ENCODE measurements at regions not wholly inside any gene's neighbourhood (a gene's known extent, or its start where the extent isn't known, plus 50 kb on each side); places are given as distances from the start of the nearest gene placed in this dataset.

DNA sequence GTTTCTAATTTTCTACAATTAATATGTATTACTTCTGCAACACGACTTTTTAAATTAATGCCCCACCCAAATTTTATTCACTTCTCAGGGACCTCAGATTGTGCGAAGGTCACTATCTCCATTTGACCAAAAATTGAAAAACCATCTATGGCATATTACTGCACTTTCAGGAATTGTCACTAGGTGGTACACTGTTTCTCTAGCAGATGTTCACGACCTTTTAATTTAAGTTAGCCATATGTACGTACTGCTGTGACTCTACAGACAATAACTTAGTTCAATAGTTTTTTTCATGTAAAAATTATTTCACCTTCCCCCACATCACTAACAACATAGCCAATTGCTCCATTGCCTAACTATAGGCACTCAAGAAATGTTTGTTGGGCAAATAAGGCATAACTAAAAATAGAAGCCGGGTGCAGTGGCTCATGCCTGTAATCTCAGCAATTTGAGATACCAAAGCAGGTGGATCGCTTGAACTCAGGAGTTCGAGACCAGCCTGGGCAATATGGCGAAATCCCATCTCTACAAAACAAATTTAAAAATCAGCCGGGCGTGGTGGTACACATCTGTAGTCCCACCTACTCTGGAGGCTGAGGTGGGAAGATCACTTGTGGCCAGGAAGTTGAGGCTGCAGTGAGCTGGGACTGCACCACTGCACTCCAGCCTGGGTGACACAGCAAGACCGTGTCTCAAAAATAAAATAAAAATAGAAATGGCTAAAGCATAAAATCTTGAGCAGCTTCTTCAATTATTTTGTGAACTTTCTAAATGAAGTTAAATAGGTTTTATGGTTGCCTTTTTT lies 75.7 kb upstream of the PKN2 start:
- WGBS = 56% methylated on average over 11 of the region's 11 CpGs
- H3K9ac ChIP-seq (ENCODE audit: low read depth in 1 of 2, low read length in 2 of 2) = no peak overlapping the region
- H3K9me3 ChIP-seq (ENCODE audit: control insufficient read depth in 4 of 4, low read length in 3 of 4) = no peaks in the 10 kb centered on the region
- peak; percentile 66 to 77 for TF ChIP-seq RAD21 (IDR thresholded peaks at IDR 0.05)
- TF ChIP-seq, protein P1, sequence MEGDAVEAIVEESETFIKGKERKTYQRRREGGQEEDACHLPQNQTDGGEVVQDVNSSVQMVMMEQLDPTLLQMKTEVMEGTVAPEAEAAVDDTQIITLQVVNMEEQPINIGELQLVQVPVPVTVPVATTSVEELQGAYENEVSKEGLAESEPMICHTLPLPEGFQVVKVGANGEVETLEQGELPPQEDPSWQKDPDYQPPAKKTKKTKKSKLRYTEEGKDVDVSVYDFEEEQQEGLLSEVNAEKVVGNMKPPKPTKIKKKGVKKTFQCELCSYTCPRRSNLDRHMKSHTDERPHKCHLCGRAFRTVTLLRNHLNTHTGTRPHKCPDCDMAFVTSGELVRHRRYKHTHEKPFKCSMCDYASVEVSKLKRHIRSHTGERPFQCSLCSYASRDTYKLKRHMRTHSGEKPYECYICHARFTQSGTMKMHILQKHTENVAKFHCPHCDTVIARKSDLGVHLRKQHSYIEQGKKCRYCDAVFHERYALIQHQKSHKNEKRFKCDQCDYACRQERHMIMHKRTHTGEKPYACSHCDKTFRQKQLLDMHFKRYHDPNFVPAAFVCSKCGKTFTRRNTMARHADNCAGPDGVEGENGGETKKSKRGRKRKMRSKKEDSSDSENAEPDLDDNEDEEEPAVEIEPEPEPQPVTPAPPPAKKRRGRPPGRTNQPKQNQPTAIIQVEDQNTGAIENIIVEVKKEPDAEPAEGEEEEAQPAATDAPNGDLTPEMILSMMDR (IDR thresholded peaks at IDR 0.05; ENCODE audit: low read depth, low read length, missing input control) = peak; percentile 44
- TF ChIP-seq YY1 (IDR thresholded peaks at IDR 0.05) = no peak
- TF ChIP-seq, protein P2, sequence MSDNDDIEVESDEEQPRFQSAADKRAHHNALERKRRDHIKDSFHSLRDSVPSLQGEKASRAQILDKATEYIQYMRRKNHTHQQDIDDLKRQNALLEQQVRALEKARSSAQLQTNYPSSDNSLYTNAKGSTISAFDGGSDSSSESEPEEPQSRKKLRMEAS (IDR thresholded peaks at IDR 0.05) = no peak
- no peak for TF ChIP-seq HNF4G (IDR thresholded peaks at IDR 0.05)
- no peaks in the 10 kb centered on the region for H3K36me3 ChIP-seq (ENCODE audit: control insufficient read depth in 4 of 4, insufficient read depth in 3 of 4, low read depth in 1 of 4, low read length in 3 of 4)
- no peak for DNase-seq (ENCODE audit: low spot score)
- H3K27me3 ChIP-seq (ENCODE audit: control insufficient read depth in 4 of 4, insufficient read depth in 4 of 4, low read length in 3 of 4) = no peaks in the 10 kb centered on the region
- H3K4me1 ChIP-seq (ENCODE audit: control insufficient read depth in 4 of 4, insufficient read depth in 4 of 4, low read length in 3 of 4) = peaks cover 0 to 3% (median 1%) of the 10 kb centered on the region in 4 donors
- H3K4me3 ChIP-seq (ENCODE audit: low read depth in 1 of 3, low read length in 3 of 3) = no peak overlapping the region
- H3K27ac ChIP-seq (ENCODE audit: low read depth in 1 of 2, low read length in 2 of 2) = no peak overlapping the region

DNA sequence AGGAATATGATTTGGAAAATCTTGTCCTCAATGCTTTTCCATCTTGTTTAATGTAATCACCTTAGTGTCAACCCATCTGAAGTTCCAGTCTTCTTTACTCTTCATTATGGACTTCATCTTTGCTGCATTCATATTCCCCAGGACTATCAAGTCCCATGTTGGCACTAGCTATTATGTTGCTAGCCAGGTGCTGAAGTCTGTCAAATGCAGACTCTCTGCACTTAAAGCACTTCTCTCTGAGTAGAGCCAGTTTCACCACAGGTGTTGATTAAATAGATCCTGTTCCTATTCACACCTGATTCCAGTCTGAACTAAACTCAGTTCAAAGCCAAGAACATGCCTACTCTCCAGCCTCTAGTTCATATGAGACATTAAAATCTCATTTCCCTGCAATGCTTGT lies 75.0 kb upstream of the PKN2 start:
- Histone ChIP-seq H3K27me3 (ENCODE audit: control insufficient read depth in 4 of 4, insufficient read depth in 4 of 4, low read length in 3 of 4) (no peaks in the 10 kb centered on the region), H3K36me3 (ENCODE audit: control insufficient read depth in 4 of 4, insufficient read depth in 3 of 4, low read depth in 1 of 4, low read length in 3 of 4) (no peaks in the 10 kb centered on the region), H3K9me3 (ENCODE audit: control insufficient read depth in 4 of 4, low read length in 3 of 4) (no peaks in the 10 kb centered on the region), H3K9ac (ENCODE audit: low read depth in 1 of 2, low read length in 2 of 2) (no peak overlapping the region), H3K4me3 (ENCODE audit: low read depth in 1 of 3, low read length in 3 of 3) (no peak overlapping the region), H3K4me1 (ENCODE audit: control insufficient read depth in 4 of 4, insufficient read depth in 4 of 4, low read length in 3 of 4) (peaks cover 0 to 3% (median 1%) of the 10 kb centered on the region in 4 donors), H3K27ac (ENCODE audit: low read depth in 1 of 2, low read length in 2 of 2) (no peak overlapping the region)
- TF ChIP-seq, protein P1 (IDR thresholded peaks at IDR 0.05; ENCODE audit: low read depth, low read length, missing input control) = no peak
- TF ChIP-seq RAD21 (IDR thresholded peaks at IDR 0.05) = no peak
- DNase-seq (ENCODE audit: low spot score) = no peak

DNA sequence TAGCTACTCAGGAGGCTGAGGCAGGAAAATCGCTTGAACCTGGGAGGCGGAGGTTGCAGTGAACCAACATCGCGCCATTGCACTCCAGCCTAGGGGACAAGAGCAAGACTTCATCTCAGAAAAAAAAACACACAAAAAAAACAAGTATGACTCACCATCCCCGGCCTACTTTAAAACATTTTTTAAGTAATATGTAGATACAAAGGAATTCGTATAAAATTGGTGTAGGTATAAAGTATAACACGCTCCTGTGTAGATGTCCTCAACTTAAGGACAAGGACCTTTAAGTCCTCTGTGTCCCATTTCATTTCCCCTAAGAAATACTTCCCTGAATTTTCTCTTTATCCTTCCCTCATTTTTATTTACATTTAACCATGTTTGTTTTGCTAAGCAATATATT lies 73.4 kb upstream of the PKN2 start:
- no peak for DNase-seq (ENCODE audit: low spot score)
- Histone ChIP-seq H3K36me3 (ENCODE audit: control insufficient read depth in 4 of 4, insufficient read depth in 3 of 4, low read depth in 1 of 4, low read length in 3 of 4) (no peaks in the 10 kb centered on the region), H3K9ac (ENCODE audit: low read depth in 1 of 2, low read length in 2 of 2) (no peak overlapping the region), H3K27ac (ENCODE audit: low read depth in 1 of 2, low read length in 2 of 2) (no peak overlapping the region), H3K4me3 (ENCODE audit: low read depth in 1 of 3, low read length in 3 of 3) (no peak overlapping the region), H3K4me1 (ENCODE audit: control insufficient read depth in 4 of 4, insufficient read depth in 4 of 4, low read length in 3 of 4) (peaks cover 0 to 3% (median 1%) of the 10 kb centered on the region in 4 donors), H3K27me3 (ENCODE audit: control insufficient read depth in 4 of 4, insufficient read depth in 4 of 4, low read length in 3 of 4) (no peaks in the 10 kb centered on the region), H3K9me3 (ENCODE audit: control insufficient read depth in 4 of 4, low read length in 3 of 4) (no peaks in the 10 kb centered on the region)
- WGBS = 96% methylated on average over 7 of the region's 7 CpGs
- TF ChIP-seq JUND (IDR thresholded peaks at IDR 0.05) (no peak), FOXA1 (IDR thresholded peaks at IDR 0.05) (no peak), GABPA (IDR thresholded peaks at IDR 0.05 in 1 of 2, conservative IDR thresholded peaks at IDR 0.05 in 1 of 2) (no peak), NR2F2 (IDR thresholded peaks at IDR 0.05) (no peak), TAF1 (conservative IDR thresholded peaks at IDR 0.05) (no peak), YY1 (IDR thresholded peaks at IDR 0.05) (no peak), FOXA2 (IDR thresholded peaks at IDR 0.05) (no peak), RXRA (IDR thresholded peaks at IDR 0.05) (no peak), HNF4A (conservative IDR thresholded peaks at IDR 0.05) (no peak), SP1 (IDR thresholded peaks at IDR 0.05) (no peak), RAD21 (IDR thresholded peaks at IDR 0.05) (no peak)
- TF ChIP-seq, protein P3, sequence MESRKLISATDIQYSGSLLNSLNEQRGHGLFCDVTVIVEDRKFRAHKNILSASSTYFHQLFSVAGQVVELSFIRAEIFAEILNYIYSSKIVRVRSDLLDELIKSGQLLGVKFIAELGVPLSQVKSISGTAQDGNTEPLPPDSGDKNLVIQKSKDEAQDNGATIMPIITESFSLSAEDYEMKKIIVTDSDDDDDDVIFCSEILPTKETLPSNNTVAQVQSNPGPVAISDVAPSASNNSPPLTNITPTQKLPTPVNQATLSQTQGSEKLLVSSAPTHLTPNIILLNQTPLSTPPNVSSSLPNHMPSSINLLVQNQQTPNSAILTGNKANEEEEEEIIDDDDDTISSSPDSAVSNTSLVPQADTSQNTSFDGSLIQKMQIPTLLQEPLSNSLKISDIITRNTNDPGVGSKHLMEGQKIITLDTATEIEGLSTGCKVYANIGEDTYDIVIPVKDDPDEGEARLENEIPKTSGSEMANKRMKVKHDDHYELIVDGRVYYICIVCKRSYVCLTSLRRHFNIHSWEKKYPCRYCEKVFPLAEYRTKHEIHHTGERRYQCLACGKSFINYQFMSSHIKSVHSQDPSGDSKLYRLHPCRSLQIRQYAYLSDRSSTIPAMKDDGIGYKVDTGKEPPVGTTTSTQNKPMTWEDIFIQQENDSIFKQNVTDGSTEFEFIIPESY (IDR thresholded peaks at IDR 0.05) = no peak
